Umbilical cord (tissue), 1 donor: ENCODE measurements at regions not wholly inside any gene's neighbourhood (a gene's known extent, or its start where the extent isn't known, plus 50 kb on each side); places are given as distances from the start of the nearest gene placed in this dataset.

Source experiments
- DNase-seq: peaks from one replicate; pipeline ENCODE4 v3.0.0-alpha.2; 2015; ENCODE audit warnings: low spot score

GRCh38 chr5:96588539-96588938 lies 73.6 kb upstream of the CAST start:
- DNase-seq, result no peak

DNA sequence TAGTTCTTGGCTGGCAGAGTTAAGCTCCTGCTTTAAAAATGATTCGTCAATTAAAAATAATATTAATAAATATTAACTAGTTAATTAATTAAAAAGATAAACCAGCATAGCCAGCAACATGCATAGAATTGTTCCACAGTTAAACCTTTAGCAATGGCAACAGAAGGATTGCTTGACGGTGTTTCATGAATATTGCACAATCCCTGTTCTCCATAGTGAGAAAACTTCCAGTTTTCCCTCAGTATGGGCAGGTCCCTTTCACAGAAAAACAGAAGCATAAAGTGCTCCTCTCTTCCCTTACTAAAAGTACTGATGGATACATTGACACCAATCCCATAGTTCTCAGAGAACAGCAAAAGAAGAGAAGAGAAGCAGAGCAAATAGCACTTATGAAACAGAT lies 71.4 kb upstream of the CAST start:
- no peak for DNase-seq

DNA sequence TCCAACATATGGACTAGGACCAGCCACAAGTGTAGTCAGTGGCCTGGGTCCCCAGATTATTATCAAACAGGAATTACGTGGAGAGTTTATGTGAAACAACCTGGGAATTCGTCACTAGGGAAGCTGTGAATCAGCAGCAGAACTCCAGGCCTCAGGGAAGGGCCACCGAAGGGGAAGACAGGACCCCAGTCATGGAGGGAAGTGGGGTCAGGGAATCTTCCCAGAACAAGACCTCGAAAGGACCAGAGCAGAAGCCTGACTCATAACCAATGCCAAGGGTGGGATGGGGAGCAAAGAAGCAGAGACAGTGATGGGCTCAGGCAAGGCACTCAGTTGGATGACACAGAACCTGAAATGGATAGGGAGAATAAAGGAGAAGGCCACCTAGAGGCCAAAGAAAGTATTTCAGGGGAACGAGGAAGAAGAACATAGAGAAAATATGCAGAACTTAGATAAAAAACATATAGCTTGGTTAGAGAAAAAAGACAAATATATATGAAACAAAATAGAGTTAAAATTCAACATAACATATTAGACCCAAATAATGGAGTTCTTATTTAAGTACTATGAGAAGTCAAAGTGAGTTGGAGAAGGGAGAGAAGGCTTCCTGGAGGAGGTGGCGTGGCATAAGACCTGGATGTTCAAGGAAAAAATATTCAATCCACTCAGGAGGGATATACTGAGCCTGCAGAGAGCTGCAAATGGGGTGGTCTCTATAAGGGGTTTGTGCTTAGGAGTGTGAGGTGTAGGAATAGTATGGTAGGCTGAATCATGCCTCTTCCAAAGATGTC lies 66.7 kb upstream of the CAST start:
- DNase-seq, result no peak

DNA sequence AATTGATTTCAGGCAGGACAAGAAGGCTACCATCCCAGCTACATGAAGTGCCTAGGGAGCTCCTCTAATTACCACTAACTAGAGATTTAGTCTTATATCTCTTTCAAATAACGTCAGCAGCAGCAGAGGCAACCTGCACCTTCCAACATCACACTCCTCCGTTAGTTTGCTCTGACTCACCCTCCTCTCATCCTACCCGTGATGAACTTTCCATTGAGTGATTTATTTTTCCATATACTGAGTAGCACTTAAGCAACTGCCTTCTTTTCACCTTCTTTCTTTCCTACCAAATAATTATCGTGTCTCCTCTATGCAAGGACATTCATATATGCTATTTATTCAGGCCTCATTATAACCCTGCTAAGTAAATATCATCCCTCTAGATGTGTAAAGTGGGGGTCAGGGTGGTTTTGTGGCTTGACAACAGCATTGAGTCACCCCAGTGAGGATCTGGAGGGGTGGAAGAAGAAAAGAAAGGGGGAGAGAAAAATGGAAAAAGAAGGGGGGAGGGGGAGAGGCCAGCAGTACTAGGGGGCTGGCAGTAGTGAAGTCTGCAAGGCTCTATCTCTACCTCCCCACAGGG lies 64.6 kb upstream of the CAST start:
- DNase-seq, result no peak

DNA sequence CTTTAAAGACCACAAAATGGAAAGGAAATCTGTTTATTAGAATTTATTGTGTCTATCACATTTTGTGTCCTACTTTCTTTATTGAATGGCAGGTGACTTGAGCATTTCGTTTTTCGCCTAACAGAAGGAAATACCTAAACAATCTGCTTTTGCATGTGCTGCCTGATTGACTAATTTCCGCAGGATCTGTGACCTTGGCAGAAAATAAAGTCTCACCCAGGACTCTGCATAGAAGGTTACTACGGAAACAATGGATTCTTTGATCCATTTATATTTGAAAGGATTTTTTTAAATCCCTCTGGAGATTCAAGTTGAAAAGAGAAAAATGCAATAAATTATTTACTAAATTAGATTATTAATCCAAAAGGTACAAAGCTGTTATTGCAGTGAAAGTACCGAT lies 61.0 kb upstream of the CAST start:
- no peak for DNase-seq

- peak; percentile 75 for DNase-seq
Measured at GRCh38 chr5:96601715-96602244, 60.4 kb upstream of the CAST start.

GRCh38 chr5:96602776-96603175 lies 59.4 kb upstream of the CAST start:
- no peak for DNase-seq

- no peak for DNase-seq
Measured at GRCh38 chr5:96605144-96605837, 56.9 kb upstream of the CAST start.

DNA sequence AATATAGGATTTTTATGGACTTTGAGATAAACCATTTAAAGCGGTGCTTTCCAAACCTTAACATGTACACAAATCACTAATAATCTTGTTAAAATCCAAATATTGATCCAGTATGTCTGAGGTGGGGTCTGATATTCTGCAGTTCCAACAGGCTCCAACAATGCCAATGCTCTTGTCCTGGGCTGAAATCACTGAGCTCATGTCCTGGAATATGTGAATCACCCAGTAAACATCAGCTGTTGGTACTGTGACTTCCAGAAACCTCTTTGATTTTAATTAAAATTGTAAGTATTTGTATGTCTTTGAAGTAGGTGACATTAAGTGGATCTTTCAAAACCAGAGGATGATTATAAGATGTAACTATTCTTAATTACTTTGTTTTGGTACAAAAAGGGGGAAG lies 52.8 kb upstream of the CAST start:
- DNase-seq, result no peak

- DNase-seq, result no peak
Measured at GRCh38 chr5:96610747-96611146, 51.4 kb upstream of the CAST start.

- DNase-seq, result no peak
Measured at GRCh38 chr5:96611946-96612345, 50.2 kb upstream of the CAST start.
